Adipocyte (in vitro differentiated cells): ENCODE measurements at regions not wholly inside any gene's neighbourhood (a gene's known extent, or its start where the extent isn't known, plus 50 kb on each side); places are given as distances from the start of the nearest gene placed in this dataset.
A peak's percentile ranks its signal among the peaks of the same experiment; 100 is the strongest.
"Not testable (repeated sequence)": the region's sequence is repeated elsewhere in the genome, so short reads cannot be mapped to it uniquely, and the experiment has no call there.

Experiments
- DNase-seq: peaks from one replicate; pipeline ENCODE4 v3.0.0-alpha.2; 2015; ENCODE audit warnings: low read depth
- H3K27me3 ChIP-seq: replicated peaks from 2 replicates; pipeline ENCODE4 v1.7.0; 2013; ENCODE audit warnings: mild to moderate bottlenecking, low read length, moderate library complexity; ENCODE audit not compliant: control insufficient read depth, insufficient read depth
- H3K36me3 ChIP-seq: 2 replicates; pipeline ENCODE4 v1.7.0; 2013; ENCODE audit warnings: low read length, mild to moderate bottlenecking, moderate library complexity; ENCODE audit not compliant: control insufficient read depth, insufficient read depth, severe bottlenecking
- H3K4me1 ChIP-seq: 2 replicates; pipeline ENCODE4 v1.7.0; 2013; ENCODE audit warnings: mild to moderate bottlenecking, low read length, moderate library complexity; ENCODE audit not compliant: control insufficient read depth, insufficient read depth
- H3K4me3 ChIP-seq: 2 replicates; pipeline ENCODE4 v1.7.0; 2013; ENCODE audit warnings: mild to moderate bottlenecking, low read length, moderate library complexity
- H3K9ac ChIP-seq: 2 replicates; pipeline ENCODE4 v1.7.0; 2013; ENCODE audit warnings: mild to moderate bottlenecking, low read length, moderate library complexity
- H3K9me3 ChIP-seq: 2 replicates; pipeline ENCODE4 v1.7.0; 2013; ENCODE audit warnings: mild to moderate bottlenecking, low read length, moderate library complexity; ENCODE audit not compliant: control insufficient read depth

DNA sequence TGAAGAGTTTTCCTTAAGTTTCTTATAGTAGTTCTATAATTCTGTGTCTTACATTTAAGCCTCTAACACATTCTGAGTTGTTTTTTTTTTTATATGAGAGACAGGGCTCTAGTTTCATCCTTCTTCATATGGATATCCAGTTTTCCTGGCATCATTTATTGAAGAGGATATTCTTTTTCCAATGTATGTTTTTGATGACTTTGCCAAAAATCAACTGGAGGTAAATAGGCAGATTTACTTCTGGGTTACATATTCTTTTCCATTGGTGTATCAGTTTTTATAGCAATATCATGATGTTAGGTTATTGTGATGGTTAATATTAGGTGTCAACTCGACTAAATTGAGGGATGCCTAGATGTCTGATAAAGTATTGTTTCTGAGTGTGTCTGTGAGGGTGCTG lies 650.7 kb upstream of the GRID2 start:
- Histone ChIP-seq H3K4me3 (no peak overlapping the region), H3K36me3 (no peaks in the 10 kb centered on the region), H3K9me3 (no peaks in the 10 kb centered on the region), H3K9ac (no peak overlapping the region), H3K4me1 (no peaks in the 10 kb centered on the region), H3K27me3 (no peaks in the 10 kb centered on the region)
- DNase-seq, result no peak

DNA sequence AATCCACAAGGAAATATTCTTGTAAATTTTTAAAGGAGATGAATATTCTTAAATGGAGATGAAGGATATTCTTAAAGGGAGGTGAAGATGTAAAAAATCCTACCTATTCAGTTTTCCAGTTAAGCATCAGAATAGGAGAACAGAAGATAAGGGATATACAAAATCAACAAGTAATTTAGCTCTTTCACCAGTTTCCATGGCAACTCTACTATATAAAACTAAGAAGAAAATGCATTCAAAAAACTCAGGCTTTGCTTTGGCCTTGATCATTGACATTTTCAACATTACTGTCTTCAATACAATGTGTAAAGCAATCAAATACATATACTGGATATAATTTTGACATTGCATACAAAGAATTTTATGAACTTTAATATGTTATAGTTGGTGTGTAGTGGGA lies 622.7 kb upstream of the GRID2 start:
- H3K9ac ChIP-seq, result no peak overlapping the region
- no peak overlapping the region for H3K4me3 ChIP-seq
- H3K27me3 ChIP-seq, result no peaks in the 10 kb centered on the region
- no peaks in the 10 kb centered on the region for H3K36me3 ChIP-seq
- H3K9me3 ChIP-seq, result no peaks in the 10 kb centered on the region
- DNase-seq, result no peak
- H3K4me1 ChIP-seq, result no peaks in the 10 kb centered on the region

DNA sequence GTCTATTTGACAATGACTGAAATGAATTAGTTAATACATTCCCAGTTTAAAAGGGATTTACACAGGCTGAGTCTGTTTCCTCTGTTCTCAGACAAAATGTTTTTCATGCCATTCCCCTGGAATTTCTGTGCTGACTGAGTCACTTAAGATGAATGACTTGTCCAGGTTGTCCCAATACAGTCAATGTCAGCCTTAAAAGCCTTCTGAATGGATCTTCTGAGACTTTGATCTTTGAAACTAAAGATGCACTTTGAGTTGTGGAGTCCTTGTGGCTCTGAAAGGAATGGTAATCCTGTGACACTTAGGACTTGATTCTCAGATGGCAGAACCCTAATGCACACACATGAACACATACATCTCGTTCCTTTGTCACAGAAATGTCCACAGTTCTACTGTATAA lies 622.2 kb upstream of the GRID2 start:
- Histone ChIP-seq H3K9ac (no peak overlapping the region), H3K27me3 (no peaks in the 10 kb centered on the region), H3K36me3 (no peaks in the 10 kb centered on the region), H3K4me3 (no peak overlapping the region), H3K4me1 (no peaks in the 10 kb centered on the region), H3K9me3 (no peaks in the 10 kb centered on the region)
- no peak for DNase-seq

DNA sequence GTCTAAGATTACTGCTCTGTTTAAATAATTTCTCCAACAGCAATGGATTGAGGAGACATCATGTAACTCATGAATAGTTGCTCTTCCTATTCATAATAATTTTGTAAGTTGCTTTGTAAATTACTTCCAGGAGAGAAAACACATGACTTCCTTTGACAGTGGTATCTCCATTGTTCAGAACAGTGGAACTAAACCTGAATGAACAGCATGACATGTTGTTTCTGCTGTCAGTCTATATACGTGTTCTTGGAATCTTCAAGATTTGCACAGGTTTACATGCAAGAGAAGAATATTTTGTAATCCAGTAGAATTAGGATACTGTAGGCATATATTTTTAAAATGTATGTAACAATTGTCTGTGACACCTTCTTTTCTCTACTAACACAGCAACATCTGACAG lies 618.8 kb upstream of the GRID2 start:
- Histone ChIP-seq H3K27me3 (no peaks in the 10 kb centered on the region), H3K9me3 (no peaks in the 10 kb centered on the region), H3K4me3 (no peak overlapping the region), H3K36me3 (no peaks in the 10 kb centered on the region), H3K4me1 (no peaks in the 10 kb centered on the region), H3K9ac (no peak overlapping the region)
- no peak for DNase-seq

DNA sequence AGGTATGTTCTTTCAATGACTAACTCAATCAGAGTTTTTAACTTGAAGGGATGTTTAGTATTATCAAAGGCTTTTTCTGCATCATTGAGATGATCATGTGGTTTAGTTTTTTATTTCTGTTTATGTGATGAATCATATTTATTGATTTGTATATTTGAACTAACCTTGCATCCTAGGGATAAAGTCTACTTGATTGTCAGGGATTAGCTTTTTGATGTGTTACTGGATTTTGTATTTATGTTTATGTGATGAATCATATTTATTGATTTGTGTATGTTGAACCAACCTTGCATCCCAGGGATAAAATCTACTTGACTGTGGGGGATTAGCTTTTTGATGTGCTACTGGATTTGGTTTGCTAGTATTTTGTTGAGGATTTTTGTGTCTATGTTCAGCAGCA lies 615.4 kb upstream of the GRID2 start:
- DNase-seq, result no peak
- no peaks in the 10 kb centered on the region for H3K27me3 ChIP-seq
- no peak overlapping the region for H3K9ac ChIP-seq
- H3K4me1 ChIP-seq, result no peaks in the 10 kb centered on the region
- H3K4me3 ChIP-seq, result no peak overlapping the region
- H3K36me3 ChIP-seq, result no peaks in the 10 kb centered on the region
- H3K9me3 ChIP-seq, result no peaks in the 10 kb centered on the region

DNA sequence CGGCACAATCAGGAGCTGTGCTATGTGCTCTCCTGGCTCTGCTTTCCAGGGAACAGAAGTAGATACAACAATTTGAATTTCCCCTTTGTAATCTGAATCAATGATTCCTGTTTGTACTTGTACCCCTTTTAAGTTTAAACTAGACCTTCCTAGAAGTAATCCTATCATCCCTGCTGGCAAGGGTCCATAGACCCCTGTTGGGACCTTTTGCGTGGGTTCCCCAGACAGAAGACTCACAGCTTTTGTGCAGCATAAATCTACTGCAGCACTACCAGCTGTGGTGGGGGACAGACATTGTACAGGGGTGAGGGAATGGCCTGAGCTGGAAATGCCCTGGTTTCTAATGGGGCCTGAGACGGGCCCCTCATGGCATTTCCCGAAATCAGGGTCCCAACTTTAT lies 604.1 kb upstream of the GRID2 start:
- H3K4me1 ChIP-seq, H3K9ac ChIP-seq, H3K4me3 ChIP-seq, H3K36me3 ChIP-seq, DNase-seq, H3K27me3 ChIP-seq, H3K9me3 ChIP-seq: not testable (repeated sequence)

DNA sequence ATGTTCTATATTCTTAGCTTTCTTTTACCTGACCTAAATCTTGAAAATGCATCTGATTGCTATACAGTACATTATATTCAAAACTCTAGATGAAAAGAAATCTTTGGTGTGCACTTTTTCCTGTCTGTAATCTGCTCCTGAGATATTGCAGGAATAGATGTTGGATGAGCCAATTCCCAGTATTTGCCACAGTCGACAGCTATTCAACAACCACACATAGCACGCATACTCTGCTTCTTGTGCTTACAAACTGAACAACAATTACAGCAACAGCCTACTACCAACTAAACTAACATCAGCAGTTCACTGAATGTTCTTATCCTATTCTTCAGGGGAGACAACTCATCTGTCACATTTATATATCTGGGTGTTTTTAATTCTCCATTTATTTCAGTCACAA lies 573.9 kb upstream of the GRID2 start:
- Histone ChIP-seq H3K9ac (no peak overlapping the region), H3K4me1 (no peaks in the 10 kb centered on the region), H3K9me3 (no peaks in the 10 kb centered on the region), H3K27me3 (no peaks in the 10 kb centered on the region), H3K4me3 (no peak overlapping the region), H3K36me3 (no peaks in the 10 kb centered on the region)
- no peak for DNase-seq

DNA sequence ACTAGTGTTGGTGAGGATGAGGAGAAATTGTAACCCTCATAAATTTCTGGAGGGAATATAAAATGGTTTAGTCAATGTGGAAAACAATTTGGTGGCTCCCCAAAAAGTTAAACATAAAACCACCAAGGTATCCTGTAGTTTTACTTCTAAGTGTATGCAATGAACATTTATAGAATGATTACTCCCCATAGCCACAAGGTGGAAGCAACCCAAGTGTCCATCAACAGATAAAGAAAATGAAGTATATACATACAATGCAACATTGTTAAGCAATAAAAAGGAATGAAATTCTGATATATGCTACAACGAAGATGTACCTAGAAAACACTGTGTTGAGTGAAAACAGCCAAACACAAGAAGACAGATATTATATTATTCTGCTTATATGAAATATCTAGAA lies 569.1 kb upstream of the GRID2 start:
- Histone ChIP-seq H3K36me3 (no peaks in the 10 kb centered on the region), H3K27me3 (no peaks in the 10 kb centered on the region), H3K9ac (no peak overlapping the region), H3K4me3 (no peak overlapping the region), H3K9me3 (no peaks in the 10 kb centered on the region), H3K4me1 (no peaks in the 10 kb centered on the region)
- DNase-seq, result peak; percentile 24

DNA sequence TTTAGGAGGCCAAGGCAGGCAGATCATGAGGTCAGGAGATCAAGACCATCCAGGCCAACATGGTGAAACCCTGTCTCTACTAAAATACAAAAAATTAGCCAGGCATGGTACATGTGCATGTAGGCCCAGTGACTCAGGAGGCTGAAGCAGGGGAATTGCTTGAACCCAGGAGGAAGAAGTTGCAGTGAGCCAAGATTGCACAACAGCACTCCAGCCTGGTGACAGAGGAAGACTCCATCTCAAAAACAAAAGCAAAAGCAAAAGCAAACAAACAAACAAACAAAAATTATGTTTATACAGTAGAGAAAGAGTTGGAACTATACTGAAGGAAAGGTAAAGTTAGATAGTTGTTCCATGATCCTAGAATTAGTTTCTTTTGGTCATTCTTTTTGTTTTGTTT lies 564.9 kb upstream of the GRID2 start:
- not testable (repeated sequence) for H3K36me3 ChIP-seq, H3K9ac ChIP-seq, H3K27me3 ChIP-seq, H3K4me1 ChIP-seq, DNase-seq, H3K9me3 ChIP-seq, H3K4me3 ChIP-seq

DNA sequence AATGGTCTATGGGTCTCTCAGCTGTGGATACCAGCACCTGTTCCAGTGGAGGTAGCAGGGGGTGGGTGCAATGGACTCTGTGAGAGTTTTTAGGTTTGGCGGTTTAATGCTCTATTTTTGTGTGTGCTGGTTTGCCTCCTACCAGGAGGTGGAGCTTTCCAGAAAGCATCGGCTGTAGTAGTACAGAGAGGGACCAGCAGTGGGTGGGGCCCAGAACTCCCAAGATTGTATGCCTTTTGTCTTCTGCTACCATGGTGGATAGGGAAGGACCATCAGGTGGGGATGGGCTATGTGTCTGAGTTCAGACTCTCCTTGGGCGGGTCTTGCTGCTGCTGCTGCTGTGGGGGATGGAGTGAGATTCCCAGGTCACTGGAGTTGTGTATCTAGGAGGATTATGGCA lies 557.2 kb upstream of the GRID2 start:
- Histone ChIP-seq H3K4me1 (no peaks in the 10 kb centered on the region), H3K9ac (no peak overlapping the region), H3K36me3 (no peaks in the 10 kb centered on the region), H3K27me3 (no peaks in the 10 kb centered on the region), H3K4me3 (no peak overlapping the region), H3K9me3 (peaks cover 3% of the 10 kb centered on the region)
- no peak for DNase-seq

DNA sequence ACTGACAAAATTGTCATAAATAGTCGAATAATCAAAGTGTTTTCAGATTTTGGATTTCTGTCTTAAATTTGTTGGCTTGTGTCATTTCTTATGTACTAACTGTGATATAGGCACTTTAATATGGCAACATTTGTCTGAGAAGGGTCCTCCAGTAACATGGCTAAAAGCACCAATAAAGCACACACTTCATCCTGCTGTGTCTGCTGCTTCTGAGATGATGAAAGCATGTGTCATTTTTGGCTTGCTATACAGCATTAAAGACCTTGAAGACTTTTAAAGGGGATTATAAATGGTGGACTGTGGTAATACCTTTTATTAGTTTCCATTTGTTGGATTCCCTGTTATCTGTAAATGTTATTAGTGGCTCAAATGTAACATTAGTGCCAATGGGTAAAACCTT lies 551.8 kb upstream of the GRID2 start:
- Histone ChIP-seq H3K36me3 (no peaks in the 10 kb centered on the region), H3K27me3 (no peaks in the 10 kb centered on the region), H3K9ac (no peak overlapping the region), H3K9me3 (no peaks in the 10 kb centered on the region), H3K4me3 (no peak overlapping the region), H3K4me1 (no peaks in the 10 kb centered on the region)
- no peak for DNase-seq

DNA sequence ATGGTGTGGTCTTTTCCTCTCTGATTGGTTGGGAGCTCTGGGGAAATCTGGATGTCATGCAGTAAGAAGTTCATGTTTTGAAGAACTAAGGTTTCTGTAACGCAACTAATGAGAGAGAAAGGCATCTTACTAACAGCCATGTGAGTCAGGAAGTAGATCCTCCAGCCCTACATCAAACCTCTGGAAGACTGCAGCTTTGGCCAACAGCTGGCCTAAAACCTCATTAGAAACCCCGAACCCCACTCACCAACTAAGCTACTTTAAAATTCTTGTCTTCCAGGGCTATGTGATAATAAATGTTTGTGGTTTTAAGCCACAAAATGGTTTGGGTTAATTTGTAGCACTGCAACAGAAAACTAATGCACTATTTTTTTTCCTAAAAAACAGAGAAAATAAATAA lies 549.0 kb upstream of the GRID2 start:
- Histone ChIP-seq H3K4me3 (no peak overlapping the region), H3K27me3 (no peaks in the 10 kb centered on the region), H3K9me3 (no peaks in the 10 kb centered on the region), H3K36me3 (no peaks in the 10 kb centered on the region), H3K4me1 (peaks cover 4% of the 10 kb centered on the region), H3K9ac (no peak overlapping the region)
- no peak for DNase-seq
